ENCODE measurements at regions not wholly inside any gene's neighbourhood (a gene's known extent, or its start where the extent isn't known, plus 50 kb on each side); places are given as distances from the start of the nearest gene placed in this dataset.
A peak's percentile ranks its signal among the peaks of the same experiment; 100 is the strongest.
"Not testable (repeated sequence)": the region's sequence is repeated elsewhere in the genome, so short reads cannot be mapped to it uniquely, and the experiment has no call there.

- DNase-seq (ENCODE audit: extremely low read depth, low read depth), result peak; percentile 72
- TF ChIP-seq CTCF (IDR thresholded peaks at IDR 0.05; ENCODE audit: low read depth, low read length), result no peak
Observed at GRCh38 chr1:224544346-224545110, 71.6 kb upstream of the CNIH3 start.

DNA sequence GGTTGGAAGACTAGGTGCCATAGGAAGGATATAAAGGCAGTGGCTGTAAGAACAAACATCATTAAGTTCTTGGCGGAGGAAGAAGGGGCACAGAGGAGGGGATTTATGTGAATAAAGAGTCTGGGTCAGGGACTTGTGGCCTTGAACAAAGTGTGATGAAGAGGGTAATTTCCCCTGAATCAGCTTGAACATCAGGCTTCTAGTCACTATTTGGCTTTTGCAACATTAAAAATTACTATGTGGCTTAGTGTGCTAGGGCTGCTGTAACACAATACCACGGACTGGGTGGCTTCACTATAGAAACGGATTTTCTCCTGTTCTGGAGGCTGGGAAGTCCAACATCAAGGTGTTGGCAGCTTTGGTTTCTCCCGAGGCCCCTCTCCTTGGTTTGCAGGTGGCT is 70.5 kb upstream of the CNIH3 start:
- DNase-seq (ENCODE audit: extremely low read depth, low read depth), result no peak

GRCh38 chr1:224548676-224549075 is 67.4 kb upstream of the CNIH3 start:
- no peak for TF ChIP-seq CTCF (IDR thresholded peaks at IDR 0.05; ENCODE audit: low read depth, low read length)
- DNase-seq (ENCODE audit: extremely low read depth, low read depth), result no peak

More for the DNA sequence above, 70.5 kb upstream of the CNIH3 start:
- no peak for TF ChIP-seq CTCF (IDR thresholded peaks at IDR 0.05; ENCODE audit: low read depth, low read length)

DNA sequence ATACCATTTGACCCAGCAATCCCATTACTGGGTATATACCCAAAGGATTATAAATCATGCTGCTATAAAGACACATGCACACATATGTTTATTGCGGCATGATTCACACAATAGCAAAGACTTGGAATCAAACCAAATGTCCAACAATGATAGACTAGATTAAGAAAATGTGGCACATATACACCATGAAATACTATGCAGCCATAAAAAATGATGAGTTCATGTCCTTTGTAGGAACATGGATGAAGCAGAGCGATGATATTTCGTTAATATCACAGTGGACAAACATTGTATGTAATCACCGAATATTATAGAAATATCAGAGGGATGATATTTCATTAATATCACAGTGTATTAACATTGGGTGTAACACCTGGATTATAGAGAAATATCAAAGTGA is 64.9 kb upstream of the CNIH3 start:
- not testable (repeated sequence) for DNase-seq (ENCODE audit: extremely low read depth, low read depth)

DNA sequence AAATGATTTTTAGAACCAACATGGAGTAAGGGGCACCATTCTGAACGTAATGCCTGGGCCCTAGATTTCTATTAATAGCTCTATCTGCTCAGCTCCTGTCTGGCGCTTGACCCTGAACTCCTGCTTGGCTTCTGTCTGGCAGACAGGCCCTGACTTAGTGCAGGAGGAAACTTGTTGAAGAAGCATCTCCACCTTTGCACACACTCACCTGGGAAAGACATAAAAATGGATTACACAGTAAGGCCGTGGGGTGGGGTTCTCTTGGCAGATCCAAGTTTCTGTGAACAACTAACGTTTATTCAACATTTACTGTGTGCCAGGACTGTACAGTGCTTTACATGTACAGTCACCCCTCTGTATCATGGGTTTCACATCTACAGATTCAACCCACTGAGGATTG is 62.1 kb upstream of the CNIH3 start:
- DNase-seq (ENCODE audit: extremely low read depth, low read depth), result no peak
- no peak for TF ChIP-seq CTCF (IDR thresholded peaks at IDR 0.05; ENCODE audit: low read depth, low read length)

GRCh38 chr1:224554620-224555259 is 61.4 kb upstream of the CNIH3 start:
- no peak for TF ChIP-seq CTCF (IDR thresholded peaks at IDR 0.05; ENCODE audit: low read depth, low read length)

DNA sequence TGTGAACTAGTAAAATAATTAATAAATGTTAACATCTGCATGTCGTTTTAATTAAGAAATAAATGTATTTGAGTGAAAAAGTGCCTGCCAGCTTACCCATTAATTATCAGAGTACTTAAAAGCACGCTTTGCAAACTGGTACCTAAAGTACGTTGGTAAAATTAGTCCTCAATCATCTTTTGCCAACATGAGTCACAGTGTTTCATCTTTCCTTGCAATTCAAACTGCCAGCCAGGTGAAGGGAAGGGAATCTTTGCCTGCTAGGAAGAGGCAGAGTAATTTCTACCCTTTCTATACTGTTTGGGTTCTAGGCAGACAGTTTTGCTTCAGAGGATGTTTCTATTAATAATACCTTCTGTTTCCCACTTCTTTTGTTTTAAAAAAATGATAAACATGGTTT is 57.2 kb upstream of the CNIH3 start:
- TF ChIP-seq CTCF (IDR thresholded peaks at IDR 0.05; ENCODE audit: low read depth, low read length), result no peak
- DNase-seq (ENCODE audit: extremely low read depth, low read depth), result no peak

More at GRCh38 chr1:224554620-224555259, 61.4 kb upstream of the CNIH3 start:
- DNase-seq (ENCODE audit: extremely low read depth, low read depth), result no peak

Measured in AG09319 (cell line).